DMS53 treated with DMSO at 0.1 percent for 48 hours (cell line): ENCODE measurements at regions not wholly inside any gene's neighbourhood (a gene's known extent, or its start where the extent isn't known, plus 50 kb on each side); places are given as distances from the start of the nearest gene placed in this dataset.
A peak's percentile ranks its signal among the peaks of the same experiment; 100 is the strongest.
"Not testable (repeated sequence)": the region's sequence is repeated elsewhere in the genome, so short reads cannot be mapped to it uniquely, and the experiment has no call there.

ENCODE experiments used
- DNase-seq: peaks from one replicate; lab custom pipeline; 2025; ENCODE audit not compliant: unreplicated experiment; lab: John Stamatoyannopoulos, UW

DNA sequence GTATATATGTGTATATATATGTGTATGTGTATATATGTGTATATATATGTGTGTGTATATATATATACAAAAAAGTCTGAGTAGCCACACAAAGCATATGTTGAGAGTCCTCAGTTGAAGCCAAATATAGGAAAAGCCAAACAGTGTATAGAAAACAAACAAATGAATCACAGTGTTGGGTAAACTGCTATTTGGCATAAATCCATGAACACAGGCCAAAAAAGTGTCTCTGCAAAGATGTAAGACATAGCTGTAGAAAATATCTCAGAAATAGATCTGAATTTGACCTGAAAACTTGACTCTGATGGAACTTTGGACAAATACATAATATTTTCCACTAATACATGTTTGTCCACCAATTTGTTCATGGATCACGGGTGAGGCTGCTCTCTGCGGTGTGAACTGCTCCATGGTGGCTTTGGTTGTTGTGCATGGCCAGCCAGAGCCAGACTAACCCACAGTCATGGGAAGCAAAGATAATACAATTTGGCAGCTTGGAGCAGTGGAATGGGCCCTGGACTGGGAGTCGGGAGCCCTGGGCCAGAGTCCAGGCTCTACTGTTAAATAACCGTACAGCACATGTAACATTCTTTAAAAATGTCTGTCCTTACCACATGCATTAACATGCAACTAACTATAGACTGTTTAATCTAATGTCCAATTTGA lies 76.9 kb upstream of the EED start:
- peak; percentile 33 for DNase-seq

DNA sequence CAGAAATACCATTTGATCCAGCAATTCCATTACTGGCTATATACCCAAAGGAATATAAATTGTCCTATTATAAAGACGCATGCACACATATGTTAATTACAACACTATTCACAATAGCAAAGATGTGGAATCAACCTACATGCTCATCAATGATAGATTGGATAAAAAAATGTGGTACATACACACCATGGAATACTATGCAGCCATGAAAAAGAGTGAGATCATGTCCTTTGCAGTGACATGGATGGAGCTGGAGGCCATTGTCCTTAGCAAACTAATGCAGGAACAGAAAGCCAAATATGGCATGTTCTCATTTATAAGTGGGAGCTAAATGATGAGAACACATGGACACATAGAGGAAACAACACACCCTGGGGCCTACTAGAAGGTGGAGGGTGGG lies 78.3 kb upstream of the EED start:
- not testable (repeated sequence) for DNase-seq

DNA sequence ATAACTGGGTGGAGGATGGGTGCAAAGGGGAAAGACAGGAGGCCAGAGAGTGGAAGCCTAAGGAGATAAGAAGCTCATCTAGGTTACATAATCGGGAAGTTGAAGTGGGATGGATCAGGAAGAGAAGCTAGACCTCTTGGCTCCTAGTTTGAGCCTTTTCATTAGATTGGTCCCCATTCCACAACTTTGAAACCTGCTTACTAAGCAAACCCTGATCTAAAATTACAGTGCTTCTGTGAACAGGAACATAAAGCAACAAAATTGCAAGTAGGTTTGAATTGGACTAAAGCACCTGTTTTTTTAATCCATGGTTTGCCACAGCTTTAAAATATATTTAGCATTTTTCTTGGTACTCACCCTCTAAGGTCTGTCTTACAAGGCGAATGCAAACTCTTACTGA lies 80.4 kb upstream of the EED start:
- no peak for DNase-seq

DNA sequence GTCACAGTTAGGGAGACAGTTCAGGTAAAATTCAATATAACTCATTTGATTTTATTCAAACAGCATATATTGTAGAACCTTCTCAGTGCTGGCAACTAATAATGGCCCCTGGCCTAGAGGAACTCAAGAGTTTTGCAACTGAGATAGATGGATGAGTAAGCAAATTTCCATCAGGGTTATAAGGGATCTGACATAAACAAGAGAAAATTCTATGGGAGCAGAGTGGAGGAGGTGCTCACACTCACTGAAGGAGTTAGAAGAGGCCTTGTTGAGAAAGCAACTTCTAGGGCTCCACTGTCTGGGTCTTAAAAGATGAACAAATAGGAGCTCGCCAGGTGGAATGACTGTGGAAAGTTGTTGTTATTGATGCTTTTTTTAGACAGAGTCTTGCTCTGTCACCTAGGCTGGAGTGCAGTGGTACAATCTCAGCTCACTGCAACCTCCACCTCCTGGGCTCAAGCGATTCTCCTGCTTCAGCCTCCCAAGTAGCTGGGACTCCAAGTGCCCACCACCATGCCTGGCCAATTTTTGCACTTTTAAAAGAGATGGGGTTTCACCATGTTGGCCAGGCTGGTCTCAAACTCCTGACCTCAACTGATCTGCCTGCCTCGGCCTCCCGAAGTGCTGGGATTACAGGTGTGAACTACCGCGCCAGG lies 81.2 kb upstream of the EED start:
- DNase-seq, result not testable (repeated sequence)

DNA sequence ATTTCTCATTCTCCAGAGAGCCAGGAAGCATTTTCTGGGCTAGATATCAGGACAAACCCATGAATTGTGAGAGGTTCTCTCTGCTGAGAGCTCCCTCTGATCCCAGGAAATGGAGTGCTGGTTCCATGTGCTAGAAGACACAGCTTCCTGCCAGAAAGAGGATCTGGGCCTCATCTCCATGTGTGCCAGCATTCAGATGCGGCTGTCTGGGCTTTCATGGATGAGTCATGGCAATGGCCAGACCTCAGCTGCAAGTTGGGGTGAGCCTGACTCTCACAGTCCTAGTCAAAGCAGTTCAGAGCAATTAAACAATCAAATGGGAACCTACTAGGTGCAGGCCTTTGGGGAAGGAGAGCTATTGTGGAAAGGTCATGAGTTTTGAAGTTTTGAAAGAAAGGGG lies 82.3 kb upstream of the EED start:
- DNase-seq, result peak; percentile 59

DNA sequence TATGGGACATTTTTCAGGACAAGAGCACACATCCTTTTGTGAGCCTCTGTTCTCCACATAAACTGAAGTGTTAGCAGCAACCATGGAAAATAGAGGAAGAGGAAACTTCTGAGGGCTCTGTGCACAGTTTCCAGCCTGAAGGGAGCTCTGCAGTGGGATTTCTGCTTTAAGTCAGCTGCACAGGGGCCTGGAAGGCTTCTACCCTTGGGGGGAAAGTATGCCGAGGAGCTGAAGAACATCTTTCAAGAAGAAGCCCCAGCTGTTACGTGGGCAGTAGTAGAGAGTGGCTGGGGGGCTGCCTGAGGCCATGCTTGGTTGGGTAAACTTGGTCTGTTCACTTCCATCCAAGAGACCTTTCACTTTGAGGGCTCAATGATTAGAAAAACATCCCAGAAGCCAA lies 82.7 kb upstream of the EED start:
- no peak for DNase-seq

DNA sequence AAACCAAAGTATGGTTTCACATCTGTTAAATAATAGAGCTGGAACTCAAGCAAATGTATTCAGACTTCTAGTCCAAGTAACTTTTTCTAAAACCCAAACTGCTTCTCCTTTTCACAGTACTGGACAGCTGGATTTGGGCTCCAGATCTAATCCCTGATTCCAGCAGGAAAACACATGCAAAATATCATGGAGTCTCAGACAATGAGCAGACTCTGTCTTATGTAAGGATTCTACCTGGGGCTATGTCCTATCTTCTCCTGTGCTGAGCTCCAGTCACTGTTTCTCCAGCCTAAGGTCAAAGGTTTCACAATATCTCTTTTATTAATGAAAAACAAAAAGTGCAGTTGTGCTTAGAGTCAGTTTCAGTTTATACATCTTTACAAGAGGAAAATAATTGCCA lies 83.2 kb upstream of the EED start:
- DNase-seq, result no peak

GRCh38 chr11:86160541-86161149 lies 83.9 kb upstream of the EED start:
- DNase-seq, result peak; percentile 77

GRCh38 chr11:86159581-86159891 lies 85.0 kb upstream of the EED start:
- no peak for DNase-seq

DNA sequence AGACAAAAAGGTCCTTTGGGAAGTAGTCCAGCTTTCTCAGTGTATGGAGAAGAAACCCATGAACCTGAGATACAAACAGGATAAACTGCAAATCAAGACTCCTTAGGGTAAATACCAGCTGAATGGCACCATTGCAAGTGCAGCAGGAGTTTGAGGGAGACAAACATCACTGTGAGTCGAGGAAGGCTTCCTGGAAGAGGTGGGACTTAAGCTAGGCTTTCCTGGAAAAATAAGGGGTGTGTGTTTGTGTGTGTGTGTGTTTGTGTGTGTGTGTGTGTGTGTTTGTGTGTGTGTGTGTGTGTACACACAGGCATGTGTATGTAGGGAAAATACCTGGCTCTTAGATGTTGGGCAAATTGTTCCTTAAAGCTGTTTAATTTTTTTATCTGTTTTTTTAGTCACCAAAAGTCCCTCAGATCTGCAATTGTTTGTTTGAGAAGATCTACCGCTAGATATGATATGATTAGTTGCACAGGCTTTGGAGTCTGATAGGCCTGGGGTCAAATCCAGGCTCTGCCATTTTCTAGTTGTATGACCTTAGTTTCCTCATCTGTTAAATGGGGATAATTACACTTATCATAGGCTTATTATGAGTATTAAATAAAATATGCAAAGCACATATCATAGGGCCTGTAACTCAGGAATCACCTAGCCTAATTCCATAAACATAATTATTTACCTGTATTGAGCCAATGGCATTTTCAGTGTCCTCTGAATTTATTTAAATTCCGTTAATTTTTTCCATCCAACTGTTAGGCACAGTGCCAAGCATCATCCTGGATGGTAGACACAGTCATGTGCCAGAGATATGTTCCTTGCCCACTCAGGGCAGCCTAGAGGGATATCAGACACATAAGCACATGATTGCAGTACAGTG lies 85.6 kb upstream of the EED start:
- no peak for DNase-seq

DNA sequence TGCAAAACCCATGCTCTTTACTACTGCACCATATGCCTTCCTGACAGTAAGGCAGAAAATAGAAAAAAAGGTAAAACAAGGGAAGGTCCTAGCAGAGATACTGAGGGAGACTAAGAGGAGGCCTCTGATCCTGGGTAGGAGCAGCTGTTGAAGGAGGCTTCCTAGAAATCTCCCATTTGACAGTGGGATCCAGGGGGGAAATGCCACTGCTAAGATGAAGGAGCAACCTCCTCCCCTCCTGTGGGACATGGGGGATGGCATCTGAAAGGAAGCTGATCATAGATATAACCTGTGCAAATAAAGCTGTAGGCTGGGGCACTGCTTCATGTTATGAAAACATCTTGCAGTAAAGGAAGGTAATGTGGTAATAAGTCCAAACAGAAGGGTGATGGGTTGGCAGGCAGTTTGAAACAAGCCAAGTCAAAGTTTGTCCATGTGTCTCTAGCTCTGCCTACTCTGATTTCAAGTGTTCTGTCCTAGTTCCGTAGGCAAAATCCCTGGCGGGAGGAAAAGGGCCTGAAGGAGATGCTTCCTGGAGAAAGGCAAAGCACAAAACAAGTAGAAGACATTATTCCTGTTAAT lies 86.7 kb upstream of the EED start:
- DNase-seq, result no peak

DNA sequence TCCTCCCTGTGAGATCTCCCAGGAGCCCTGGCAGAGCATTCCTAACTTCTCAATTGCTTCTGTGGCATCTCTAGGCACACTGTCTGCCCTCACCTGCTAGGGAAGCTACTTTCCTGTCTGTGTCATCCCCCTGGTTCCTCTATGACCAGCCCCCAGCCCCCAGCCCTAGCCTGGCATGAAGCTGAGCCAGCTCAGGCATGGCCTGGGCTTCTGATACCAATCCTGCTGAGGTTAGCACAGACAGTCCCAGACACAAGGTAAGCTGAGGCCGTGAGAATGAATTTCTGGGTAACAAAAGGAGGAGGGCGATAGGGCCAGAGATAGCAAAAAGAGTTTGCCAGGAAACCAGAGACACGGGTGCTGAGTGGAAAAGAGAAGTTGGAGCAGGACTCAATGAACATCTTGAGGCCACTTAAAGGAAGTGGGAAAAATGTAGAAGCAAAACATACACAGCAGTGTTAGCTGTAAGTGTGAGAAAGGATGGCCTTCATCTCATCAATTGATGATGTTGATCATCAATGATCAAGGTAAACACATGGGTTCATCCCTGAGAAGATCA lies 87.6 kb upstream of the PICALM start:
- DNase-seq, result no peak

- DNase-seq, result no peak
Observed at GRCh38 chr11:86155200-86155844, 86.4 kb upstream of the PICALM start.

- no peak for DNase-seq
Observed at GRCh38 chr11:86153439-86153838, 84.6 kb upstream of the PICALM start.

- DNase-seq, result no peak
Observed at GRCh38 chr11:86152901-86153300, 84.0 kb upstream of the PICALM start.

DNA sequence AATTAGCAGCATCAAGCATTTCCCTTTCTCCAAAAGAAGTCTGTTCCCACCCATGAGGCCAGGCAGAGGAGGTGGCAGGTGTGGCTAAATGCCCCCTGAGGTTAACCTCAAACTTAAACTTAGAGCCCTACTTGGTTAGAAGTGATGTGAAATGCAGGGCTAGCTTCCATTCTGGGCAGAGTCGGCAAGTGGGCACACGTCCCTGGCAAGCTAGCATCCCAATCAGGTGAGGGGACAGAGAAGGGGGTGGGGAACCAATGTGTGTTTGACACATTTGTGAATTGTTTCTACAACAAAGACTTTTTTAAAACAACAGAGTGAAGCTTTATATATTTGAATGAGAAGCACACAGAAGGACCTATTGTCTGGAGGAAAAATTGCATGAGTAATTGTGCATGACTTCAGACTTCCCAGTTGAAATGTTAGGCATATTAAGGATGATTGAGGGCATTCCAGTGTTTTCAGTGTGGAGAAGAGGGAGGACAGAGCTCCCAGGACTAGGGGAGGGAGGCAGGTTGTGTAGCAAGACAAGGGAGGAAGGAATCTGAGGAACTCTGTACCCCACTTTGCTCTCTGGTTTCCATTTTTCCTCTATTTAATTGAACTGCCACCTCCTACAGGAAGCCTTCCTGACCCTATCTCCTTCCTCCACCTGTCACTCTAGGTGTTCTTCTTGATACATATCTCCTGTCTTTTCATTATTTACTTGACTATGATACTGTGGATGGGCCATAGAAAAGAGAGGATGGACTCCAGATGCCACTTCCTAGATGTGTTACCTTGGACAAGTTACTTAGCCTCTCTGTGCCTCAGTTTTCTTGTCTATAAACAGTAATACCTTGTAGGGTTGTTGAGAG lies 83.3 kb upstream of the PICALM start:
- DNase-seq, result no peak

- no peak for DNase-seq
Observed at GRCh38 chr11:86151174-86152005, 82.5 kb upstream of the PICALM start.

GRCh38 chr11:86150847-86151173 lies 81.9 kb upstream of the PICALM start:
- DNase-seq, result no peak

- no peak for DNase-seq
Observed at GRCh38 chr11:86149792-86150191, 80.9 kb upstream of the PICALM start.
